ENCODE measurements at regions not wholly inside any gene's neighbourhood (a gene's known extent, or its start where the extent isn't known, plus 50 kb on each side); places are given as distances from the start of the nearest gene placed in this dataset.
"Not testable (repeated sequence)": the region's sequence is repeated elsewhere in the genome, so short reads cannot be mapped to it uniquely, and the experiment has no call there.

DNA sequence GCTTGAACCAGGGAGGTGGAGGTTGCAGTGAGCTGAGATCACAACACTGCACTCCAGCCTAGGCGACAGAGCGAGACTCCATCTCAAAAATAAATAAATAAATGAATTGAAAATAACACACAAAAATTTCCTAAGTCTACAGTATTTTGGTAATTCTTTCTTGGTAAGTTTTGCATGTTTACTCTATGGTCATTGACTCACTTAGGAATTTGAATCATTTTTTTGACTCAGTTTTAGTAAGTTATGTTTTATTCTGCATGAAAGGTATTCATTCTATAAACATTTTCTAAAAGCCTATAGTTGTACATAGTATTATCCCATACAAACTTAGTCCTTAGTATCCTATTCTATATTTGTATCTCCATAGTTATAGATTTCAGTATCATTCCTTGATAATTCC lies 772.9 kb upstream of the SLIT2 start:
- Histone ChIP-seq H3K9me3 (ENCODE audit: low read length) (no peaks in the 10 kb centered on the region), H3K27me3 (ENCODE audit: control insufficient read depth in 1 of 2, insufficient read depth in 2 of 2, low read length in 2 of 2) (no peaks in the 10 kb centered on the region), H3K4me3 (ENCODE audit: low read depth in 1 of 2, low read length in 2 of 2) (no peak overlapping the region), H3K4me1 (ENCODE audit: insufficient read depth, low read length) (no peaks in the 10 kb centered on the region), H3K36me3 (ENCODE audit: insufficient read depth, low read length) (no peaks in the 10 kb centered on the region), H3K9ac (ENCODE audit: low read length) (no peak overlapping the region), H3K27ac (ENCODE audit: low read depth, low read length) (no peak overlapping the region)

DNA sequence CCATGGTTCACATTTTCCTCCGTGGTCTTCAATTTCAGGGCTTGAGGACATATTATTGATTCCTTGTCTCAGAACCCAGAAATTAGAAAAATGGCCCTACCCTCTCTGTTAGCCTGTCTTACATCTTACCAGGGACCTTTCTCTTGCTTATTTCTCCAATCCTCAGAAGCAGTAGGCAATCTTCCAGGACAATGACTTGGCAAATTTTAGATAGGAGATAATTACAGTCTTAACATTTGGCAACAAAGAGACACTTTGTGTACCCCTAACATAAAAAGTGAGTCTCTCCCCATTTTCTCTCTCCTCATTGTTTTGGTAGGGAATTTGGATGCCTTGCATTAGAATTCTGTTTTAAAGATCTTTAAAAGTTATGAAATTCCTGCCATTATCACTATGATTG lies 778.1 kb upstream of the SLIT2 start:
- no peaks in the 10 kb centered on the region for H3K4me1 ChIP-seq (ENCODE audit: insufficient read depth, low read length)
- H3K27me3 ChIP-seq (ENCODE audit: control insufficient read depth in 1 of 2, insufficient read depth in 2 of 2, low read length in 2 of 2) = no peaks in the 10 kb centered on the region
- H3K4me3 ChIP-seq (ENCODE audit: low read depth in 1 of 2, low read length in 2 of 2) = no peak overlapping the region
- H3K27ac ChIP-seq (ENCODE audit: low read depth, low read length) = no peak overlapping the region
- H3K9me3 ChIP-seq (ENCODE audit: low read length) = no peaks in the 10 kb centered on the region
- H3K9ac ChIP-seq (ENCODE audit: low read length) = no peak overlapping the region
- no peaks in the 10 kb centered on the region for H3K36me3 ChIP-seq (ENCODE audit: insufficient read depth, low read length)

DNA sequence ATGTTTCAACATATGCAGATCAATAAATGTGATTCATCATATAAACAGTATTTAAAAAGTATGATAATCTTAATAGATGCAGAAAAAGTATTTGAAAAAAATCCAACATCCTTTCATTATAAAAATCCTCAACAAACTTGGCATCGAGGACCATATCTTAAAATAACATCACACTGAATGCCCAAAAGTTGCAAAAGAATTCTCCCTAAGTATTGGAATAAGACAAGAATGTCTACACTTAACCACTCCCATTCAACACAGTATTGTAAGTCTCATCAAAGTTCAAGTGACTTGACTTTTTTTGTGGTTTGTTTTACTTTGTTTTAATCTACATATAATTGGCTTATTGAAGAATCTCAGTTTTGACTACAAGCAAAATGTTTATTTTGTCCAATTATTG lies 779.0 kb upstream of the SLIT2 start:
- Histone ChIP-seq H3K27ac (ENCODE audit: low read depth, low read length) (no peak overlapping the region), H3K4me1 (ENCODE audit: insufficient read depth, low read length) (no peaks in the 10 kb centered on the region), H3K4me3 (ENCODE audit: low read depth in 1 of 2, low read length in 2 of 2) (no peak overlapping the region), H3K9ac (ENCODE audit: low read length) (no peak overlapping the region), H3K9me3 (ENCODE audit: low read length) (no peaks in the 10 kb centered on the region), H3K27me3 (ENCODE audit: control insufficient read depth in 1 of 2, insufficient read depth in 2 of 2, low read length in 2 of 2) (no peaks in the 10 kb centered on the region), H3K36me3 (ENCODE audit: insufficient read depth, low read length) (no peaks in the 10 kb centered on the region)

DNA sequence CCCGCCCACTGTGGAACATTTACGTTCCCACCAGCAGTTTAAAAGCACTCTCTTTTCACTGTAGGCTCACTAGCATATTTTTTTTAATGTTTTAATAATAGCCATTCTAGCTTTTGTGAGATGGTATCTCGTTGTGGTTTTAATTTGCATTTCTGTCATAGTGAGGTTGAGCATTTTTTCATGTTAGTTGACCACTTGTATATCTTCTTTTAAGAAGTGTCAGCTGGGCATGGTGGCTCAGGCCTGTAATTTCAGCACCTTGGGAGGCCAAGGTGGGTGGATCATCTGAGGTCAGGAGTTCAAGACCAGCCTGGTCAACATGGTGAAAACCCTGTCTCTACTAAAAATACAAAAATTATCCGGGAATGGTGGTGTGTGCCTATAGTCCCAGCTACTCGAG lies 781.7 kb upstream of the SLIT2 start:
- H3K4me1 ChIP-seq (ENCODE audit: insufficient read depth, low read length); H3K9ac ChIP-seq (ENCODE audit: low read length); H3K4me3 ChIP-seq (ENCODE audit: low read depth in 1 of 2, low read length in 2 of 2); H3K36me3 ChIP-seq (ENCODE audit: insufficient read depth, low read length); H3K27ac ChIP-seq (ENCODE audit: low read depth, low read length); H3K27me3 ChIP-seq (ENCODE audit: control insufficient read depth in 1 of 2, insufficient read depth in 2 of 2, low read length in 2 of 2); H3K9me3 ChIP-seq (ENCODE audit: low read length): not testable (repeated sequence)

DNA sequence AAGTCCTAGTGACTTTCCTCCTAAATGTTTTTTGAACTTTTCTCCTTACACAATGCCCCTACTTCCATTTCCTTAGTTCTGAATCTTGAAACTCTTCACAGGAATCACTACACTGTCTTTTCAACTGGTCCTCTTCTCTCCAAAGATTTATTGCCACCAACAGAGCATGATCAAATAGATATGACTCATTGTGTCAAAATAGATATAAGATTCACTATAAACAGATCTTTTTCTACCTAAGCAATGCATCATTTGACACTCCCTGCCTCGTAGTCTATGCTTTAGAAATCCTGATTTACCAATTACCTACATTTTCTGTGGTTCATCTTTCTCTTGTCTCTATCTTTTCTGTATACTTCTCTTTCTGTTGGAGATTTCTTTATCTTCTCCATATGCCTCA lies 789.6 kb upstream of the SLIT2 start:
- no peak overlapping the region for H3K9ac ChIP-seq (ENCODE audit: low read length)
- H3K36me3 ChIP-seq (ENCODE audit: insufficient read depth, low read length) = no peaks in the 10 kb centered on the region
- H3K9me3 ChIP-seq (ENCODE audit: low read length) = no peaks in the 10 kb centered on the region
- no peaks in the 10 kb centered on the region for H3K4me1 ChIP-seq (ENCODE audit: insufficient read depth, low read length)
- no peak overlapping the region for H3K27ac ChIP-seq (ENCODE audit: low read depth, low read length)
- H3K27me3 ChIP-seq (ENCODE audit: control insufficient read depth in 1 of 2, insufficient read depth in 2 of 2, low read length in 2 of 2) = no peaks in the 10 kb centered on the region
- no peak overlapping the region for H3K4me3 ChIP-seq (ENCODE audit: low read depth in 1 of 2, low read length in 2 of 2)

DNA sequence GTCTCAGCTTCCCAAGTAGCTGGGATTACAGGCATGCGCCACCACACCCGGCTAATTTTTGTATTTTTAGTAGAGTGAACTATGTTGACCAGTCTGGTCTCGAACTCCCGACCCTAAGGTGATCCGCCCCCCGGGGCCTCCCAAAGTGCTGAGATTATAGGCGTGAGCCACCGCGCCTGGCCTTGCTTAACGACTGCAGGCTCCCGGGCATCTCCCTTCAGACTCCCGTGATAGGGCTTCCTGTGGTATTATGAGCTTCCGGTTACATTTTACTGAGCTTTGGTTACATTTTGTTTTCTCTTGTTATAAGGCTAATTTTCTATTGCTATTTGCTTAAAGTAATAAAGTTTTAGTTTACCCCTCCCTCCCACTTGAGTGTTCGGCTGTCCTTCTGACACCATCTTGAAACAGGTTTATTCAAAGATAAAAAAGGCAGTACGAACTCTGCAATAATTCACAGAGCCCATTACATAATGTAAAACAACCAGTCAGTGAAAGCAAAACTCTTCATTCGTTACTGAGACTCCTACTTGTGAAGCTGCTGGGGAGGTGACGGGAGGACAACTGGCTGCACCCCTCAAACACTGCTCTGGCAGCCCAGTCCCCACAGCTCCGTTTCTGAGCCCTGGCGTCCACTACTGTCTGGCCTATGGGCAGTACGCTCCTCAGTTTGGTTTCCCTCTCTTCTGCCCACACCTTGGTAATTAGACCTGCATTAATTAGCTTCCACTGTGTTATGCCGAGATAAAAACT lies 795.7 kb upstream of the SLIT2 start:
- Histone ChIP-seq H3K4me3 (ENCODE audit: low read depth in 1 of 2, low read length in 2 of 2) (no peak overlapping the region), H3K36me3 (ENCODE audit: insufficient read depth, low read length) (no peaks in the 10 kb centered on the region), H3K4me1 (ENCODE audit: insufficient read depth, low read length) (no peaks in the 10 kb centered on the region), H3K27me3 (ENCODE audit: control insufficient read depth in 1 of 2, insufficient read depth in 2 of 2, low read length in 2 of 2) (no peaks in the 10 kb centered on the region), H3K9ac (ENCODE audit: low read length) (no peak overlapping the region), H3K9me3 (ENCODE audit: low read length) (no peaks in the 10 kb centered on the region), H3K27ac (ENCODE audit: low read depth, low read length) (no peak overlapping the region)

DNA sequence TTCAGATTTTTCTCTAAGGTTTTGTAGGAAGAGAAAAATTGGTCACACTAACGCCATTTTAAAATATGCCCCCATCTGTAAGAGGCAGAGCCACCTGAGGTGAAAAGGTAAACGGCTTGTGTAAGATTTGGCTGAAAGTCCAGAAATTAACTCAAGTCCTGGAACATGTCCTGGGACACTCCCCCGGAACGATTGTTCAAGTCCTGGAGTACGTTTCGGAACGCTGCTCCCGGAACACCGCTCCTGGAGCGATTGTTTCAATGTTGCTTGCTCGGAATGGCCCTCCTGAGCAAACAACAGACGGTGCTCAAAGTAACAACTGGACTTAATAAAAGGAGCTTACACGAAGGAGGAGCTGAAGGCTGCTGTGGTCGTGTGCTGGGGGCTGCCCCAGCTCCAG lies 796.5 kb upstream of the SLIT2 start:
- Histone ChIP-seq H3K4me1 (ENCODE audit: insufficient read depth, low read length) (no peaks in the 10 kb centered on the region), H3K4me3 (ENCODE audit: low read depth in 1 of 2, low read length in 2 of 2) (no peak overlapping the region), H3K27me3 (ENCODE audit: control insufficient read depth in 1 of 2, insufficient read depth in 2 of 2, low read length in 2 of 2) (no peaks in the 10 kb centered on the region), H3K9me3 (ENCODE audit: low read length) (no peaks in the 10 kb centered on the region), H3K9ac (ENCODE audit: low read length) (no peak overlapping the region), H3K27ac (ENCODE audit: low read depth, low read length) (no peak overlapping the region), H3K36me3 (ENCODE audit: insufficient read depth, low read length) (no peaks in the 10 kb centered on the region)

DNA sequence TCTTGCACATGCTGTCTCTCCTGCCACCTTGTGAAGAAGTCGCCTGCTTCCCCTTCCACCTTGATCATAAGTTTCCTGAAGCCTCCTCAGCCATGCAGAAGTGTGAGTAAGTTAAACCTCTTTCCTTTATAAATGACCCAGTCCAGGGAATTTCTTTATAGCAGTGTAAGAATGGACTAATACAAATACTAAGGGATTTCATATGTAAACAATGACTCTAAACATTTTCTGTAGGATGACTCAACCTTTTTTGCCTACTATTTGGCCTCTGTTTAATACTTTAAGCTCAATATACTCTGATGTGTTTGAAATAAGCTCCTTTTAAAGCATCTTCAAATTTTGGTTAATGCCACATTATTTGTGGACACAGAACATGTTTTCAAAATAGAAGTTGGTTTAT lies 813.5 kb upstream of the SLIT2 start:
- no peaks in the 10 kb centered on the region for H3K4me1 ChIP-seq (ENCODE audit: insufficient read depth, low read length)
- no peaks in the 10 kb centered on the region for H3K36me3 ChIP-seq (ENCODE audit: insufficient read depth, low read length)
- H3K27ac ChIP-seq (ENCODE audit: low read depth, low read length) = no peak overlapping the region
- H3K9me3 ChIP-seq (ENCODE audit: low read length) = no peaks in the 10 kb centered on the region
- H3K4me3 ChIP-seq (ENCODE audit: low read depth in 1 of 2, low read length in 2 of 2) = no peak overlapping the region
- no peak overlapping the region for H3K9ac ChIP-seq (ENCODE audit: low read length)
- H3K27me3 ChIP-seq (ENCODE audit: control insufficient read depth in 1 of 2, insufficient read depth in 2 of 2, low read length in 2 of 2) = no peaks in the 10 kb centered on the region

DNA sequence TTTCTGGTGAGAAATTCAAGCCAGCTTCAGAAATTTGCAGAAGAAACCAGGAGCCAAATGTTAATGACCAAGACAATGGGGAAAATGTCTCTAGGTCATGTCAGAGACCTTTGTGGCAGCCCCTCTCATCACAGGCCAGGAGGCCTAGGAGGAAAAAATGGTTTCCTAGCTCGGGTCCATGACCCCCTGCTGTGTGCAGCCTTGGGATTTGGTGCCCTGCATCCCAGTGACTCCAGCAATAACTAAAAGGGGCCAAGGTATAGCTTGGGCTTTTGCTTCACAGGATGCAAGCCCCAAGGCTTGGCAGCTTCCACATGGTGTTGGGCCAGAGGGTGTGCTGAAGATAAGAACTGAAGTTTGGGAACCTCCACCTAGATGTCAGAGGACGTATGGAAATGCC lies 814.7 kb upstream of the SLIT2 start:
- Histone ChIP-seq H3K4me1 (ENCODE audit: insufficient read depth, low read length) (no peaks in the 10 kb centered on the region), H3K9me3 (ENCODE audit: low read length) (no peaks in the 10 kb centered on the region), H3K36me3 (ENCODE audit: insufficient read depth, low read length) (no peaks in the 10 kb centered on the region), H3K4me3 (ENCODE audit: low read depth in 1 of 2, low read length in 2 of 2) (no peak overlapping the region), H3K27me3 (ENCODE audit: control insufficient read depth in 1 of 2, insufficient read depth in 2 of 2, low read length in 2 of 2) (no peaks in the 10 kb centered on the region), H3K9ac (ENCODE audit: low read length) (no peak overlapping the region), H3K27ac (ENCODE audit: low read depth, low read length) (no peak overlapping the region)

DNA sequence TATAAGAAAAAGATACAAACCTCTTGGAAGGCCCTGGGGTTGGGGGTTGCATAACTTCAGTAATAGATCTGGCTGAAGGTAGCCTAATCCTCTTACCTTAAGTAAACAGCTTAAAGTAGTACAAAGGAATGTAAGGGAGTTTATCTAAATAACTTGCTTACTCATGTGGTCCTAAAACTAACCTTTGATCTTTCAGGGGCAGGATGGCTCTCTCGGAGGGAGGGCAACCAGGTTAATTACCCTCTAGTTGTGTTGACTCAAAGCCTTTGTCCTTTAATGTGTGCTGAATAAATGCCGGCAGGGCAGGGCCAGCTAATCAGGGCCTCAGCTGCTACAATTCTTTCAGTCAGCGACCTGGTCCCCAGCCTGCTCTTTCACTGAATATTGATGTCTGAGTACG lies 822.0 kb upstream of the SLIT2 start:
- H3K9ac ChIP-seq (ENCODE audit: low read length) = no peak overlapping the region
- no peak overlapping the region for H3K4me3 ChIP-seq (ENCODE audit: low read depth in 1 of 2, low read length in 2 of 2)
- no peaks in the 10 kb centered on the region for H3K9me3 ChIP-seq (ENCODE audit: low read length)

DNA sequence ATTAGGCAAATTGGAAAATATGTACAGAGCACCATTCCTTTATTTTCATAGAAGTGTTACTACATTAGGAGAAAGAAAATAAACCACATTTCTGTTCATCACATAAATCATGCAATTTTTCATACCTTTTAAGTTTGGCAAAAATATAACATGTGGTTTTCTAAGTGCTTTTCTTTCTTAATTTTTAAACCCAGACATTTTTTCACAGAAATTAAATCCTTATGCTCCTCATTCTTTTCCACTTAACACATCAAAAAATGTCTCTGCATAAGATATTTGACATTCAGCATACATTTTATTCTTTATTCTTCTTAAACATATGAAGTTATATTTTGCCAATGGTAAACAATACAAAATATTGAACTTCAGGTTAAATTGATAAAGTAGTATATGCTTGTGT lies 826.6 kb upstream of the SLIT2 start:
- no peaks in the 10 kb centered on the region for H3K36me3 ChIP-seq (ENCODE audit: insufficient read depth, low read length)
- no peak overlapping the region for H3K9ac ChIP-seq (ENCODE audit: low read length)
- no peaks in the 10 kb centered on the region for H3K27me3 ChIP-seq (ENCODE audit: control insufficient read depth in 1 of 2, insufficient read depth in 2 of 2, low read length in 2 of 2)
- H3K27ac ChIP-seq (ENCODE audit: low read depth, low read length) = no peak overlapping the region
- no peaks in the 10 kb centered on the region for H3K9me3 ChIP-seq (ENCODE audit: low read length)
- no peak overlapping the region for H3K4me3 ChIP-seq (ENCODE audit: low read depth in 1 of 2, low read length in 2 of 2)
- no peaks in the 10 kb centered on the region for H3K4me1 ChIP-seq (ENCODE audit: insufficient read depth, low read length)

More for the DNA sequence above, 822.0 kb upstream of the SLIT2 start:
- H3K36me3 ChIP-seq (ENCODE audit: insufficient read depth, low read length) = no peaks in the 10 kb centered on the region
- H3K27me3 ChIP-seq (ENCODE audit: control insufficient read depth in 1 of 2, insufficient read depth in 2 of 2, low read length in 2 of 2) = no peaks in the 10 kb centered on the region
- H3K27ac ChIP-seq (ENCODE audit: low read depth, low read length) = no peak overlapping the region
- no peaks in the 10 kb centered on the region for H3K4me1 ChIP-seq (ENCODE audit: insufficient read depth, low read length)

DNA sequence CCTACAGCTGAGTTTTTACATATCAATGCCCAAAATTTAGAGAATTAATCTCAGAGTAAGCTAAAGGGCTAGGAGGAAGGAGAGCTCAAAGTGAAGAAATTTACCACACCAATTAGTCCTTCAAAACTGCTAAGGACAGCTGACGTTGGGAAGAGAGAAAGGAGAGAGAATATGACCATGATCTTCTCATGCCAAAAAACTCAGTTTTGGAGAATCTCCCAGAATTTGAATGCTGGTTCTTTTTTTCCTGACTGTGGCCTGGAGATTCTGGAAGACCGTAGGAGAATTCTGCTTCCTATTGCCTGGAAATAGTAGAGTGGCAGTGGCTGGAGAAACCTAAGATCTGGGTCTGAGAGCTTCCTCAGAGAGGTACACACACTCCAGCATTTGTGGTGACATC lies 834.4 kb upstream of the SLIT2 start:
- H3K9ac ChIP-seq (ENCODE audit: low read length) = no peak overlapping the region
- H3K27me3 ChIP-seq (ENCODE audit: control insufficient read depth in 1 of 2, insufficient read depth in 2 of 2, low read length in 2 of 2) = no peaks in the 10 kb centered on the region
- H3K4me1 ChIP-seq (ENCODE audit: insufficient read depth, low read length) = no peaks in the 10 kb centered on the region
- H3K4me3 ChIP-seq (ENCODE audit: low read depth in 1 of 2, low read length in 2 of 2) = no peak overlapping the region
- no peaks in the 10 kb centered on the region for H3K36me3 ChIP-seq (ENCODE audit: insufficient read depth, low read length)
- H3K27ac ChIP-seq (ENCODE audit: low read depth, low read length) = no peak overlapping the region
- no peaks in the 10 kb centered on the region for H3K9me3 ChIP-seq (ENCODE audit: low read length)
